Sigmoid colon (tissue), 4 donors: ENCODE measurements at regions not wholly inside any gene's neighbourhood (a gene's known extent, or its start where the extent isn't known, plus 50 kb on each side); places are given as distances from the start of the nearest gene placed in this dataset.

ENCODE experiments used
- EP300 ChIP-seq, 4 donors: sonication (generic); formaldehyde crosslinking; IDR thresholded peaks; one replicate each; pipeline ENCODE4 v1.6.1; 2017; ENCODE audit warnings: antibody characterized with exemption in 4 of 4
- POLR2A ChIP-seq, 2 donors: fragments of 450-650 bp; IDR thresholded peaks; one replicate each; pipeline ENCODE4 v1.6.1; 2016; ENCODE audit warnings: antibody characterized with exemption in 2 of 2, mild to moderate bottlenecking in 2 of 2, moderate library complexity in 2 of 2
- POLR2AphosphoS5 ChIP-seq, 4 donors: sonication (generic); formaldehyde crosslinking; IDR thresholded peaks; one replicate each; pipeline ENCODE4 v1.6.1; 2017; ENCODE audit warnings: antibody characterized with exemption in 4 of 4
- TF ChIP-seq, protein P1 (sequence below), 4 experiments: fragments of 450-650 bp in 3 of 4; fragments of 200-600 bp in 1 of 4; IDR thresholded peaks; one replicate each; pipeline ENCODE4 v1.5.1; 2016 to 2019; ENCODE audit warnings: antibody characterized with exemption in 4 of 4, mild to moderate bottlenecking in 3 of 4, moderate library complexity in 2 of 4

DNA sequence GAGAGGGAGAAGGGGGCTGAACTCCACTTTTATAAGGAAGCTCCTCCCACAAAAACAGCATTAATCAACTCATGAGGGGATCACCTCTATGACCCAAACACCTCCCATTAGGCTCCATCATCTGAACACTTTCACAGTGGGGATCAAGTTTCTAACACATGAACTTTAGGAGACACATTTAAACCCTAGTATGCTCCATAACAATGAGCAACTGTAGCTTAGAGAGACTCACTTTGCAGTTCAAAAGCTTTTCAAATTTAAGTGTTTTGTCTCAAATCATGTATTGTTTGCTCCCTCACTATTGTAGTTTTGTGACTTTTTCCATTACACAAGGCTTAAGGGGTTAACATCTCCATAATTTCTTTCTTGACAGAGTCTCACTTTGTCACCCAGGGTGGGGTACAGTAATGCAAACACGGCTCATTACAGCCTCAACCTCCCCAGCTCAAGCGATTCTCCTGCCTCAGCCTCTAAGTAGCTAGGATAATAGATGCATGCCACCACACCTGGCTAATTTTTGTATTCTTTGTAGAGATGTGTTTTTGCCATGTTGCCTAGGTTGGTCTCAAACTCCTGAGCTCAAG lies 352.7 kb upstream of the CDH20 start:
- TF ChIP-seq, protein P1, sequence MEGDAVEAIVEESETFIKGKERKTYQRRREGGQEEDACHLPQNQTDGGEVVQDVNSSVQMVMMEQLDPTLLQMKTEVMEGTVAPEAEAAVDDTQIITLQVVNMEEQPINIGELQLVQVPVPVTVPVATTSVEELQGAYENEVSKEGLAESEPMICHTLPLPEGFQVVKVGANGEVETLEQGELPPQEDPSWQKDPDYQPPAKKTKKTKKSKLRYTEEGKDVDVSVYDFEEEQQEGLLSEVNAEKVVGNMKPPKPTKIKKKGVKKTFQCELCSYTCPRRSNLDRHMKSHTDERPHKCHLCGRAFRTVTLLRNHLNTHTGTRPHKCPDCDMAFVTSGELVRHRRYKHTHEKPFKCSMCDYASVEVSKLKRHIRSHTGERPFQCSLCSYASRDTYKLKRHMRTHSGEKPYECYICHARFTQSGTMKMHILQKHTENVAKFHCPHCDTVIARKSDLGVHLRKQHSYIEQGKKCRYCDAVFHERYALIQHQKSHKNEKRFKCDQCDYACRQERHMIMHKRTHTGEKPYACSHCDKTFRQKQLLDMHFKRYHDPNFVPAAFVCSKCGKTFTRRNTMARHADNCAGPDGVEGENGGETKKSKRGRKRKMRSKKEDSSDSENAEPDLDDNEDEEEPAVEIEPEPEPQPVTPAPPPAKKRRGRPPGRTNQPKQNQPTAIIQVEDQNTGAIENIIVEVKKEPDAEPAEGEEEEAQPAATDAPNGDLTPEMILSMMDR (IDR thresholded peaks at IDR 0.05) = no peak
- TF ChIP-seq EP300 (IDR thresholded peaks at IDR 0.05) = no peak
- TF ChIP-seq POLR2A (IDR thresholded peaks at IDR 0.05) = no peak
- TF ChIP-seq POLR2AphosphoS5 (IDR thresholded peaks at IDR 0.05) = no peak
